ENCODE measurements at regions not wholly inside any gene's neighbourhood (a gene's known extent, or its start where the extent isn't known, plus 50 kb on each side); places are given as distances from the start of the nearest gene placed in this dataset.
"Not testable (repeated sequence)": the region's sequence is repeated elsewhere in the genome, so short reads cannot be mapped to it uniquely, and the experiment has no call there.

DNA sequence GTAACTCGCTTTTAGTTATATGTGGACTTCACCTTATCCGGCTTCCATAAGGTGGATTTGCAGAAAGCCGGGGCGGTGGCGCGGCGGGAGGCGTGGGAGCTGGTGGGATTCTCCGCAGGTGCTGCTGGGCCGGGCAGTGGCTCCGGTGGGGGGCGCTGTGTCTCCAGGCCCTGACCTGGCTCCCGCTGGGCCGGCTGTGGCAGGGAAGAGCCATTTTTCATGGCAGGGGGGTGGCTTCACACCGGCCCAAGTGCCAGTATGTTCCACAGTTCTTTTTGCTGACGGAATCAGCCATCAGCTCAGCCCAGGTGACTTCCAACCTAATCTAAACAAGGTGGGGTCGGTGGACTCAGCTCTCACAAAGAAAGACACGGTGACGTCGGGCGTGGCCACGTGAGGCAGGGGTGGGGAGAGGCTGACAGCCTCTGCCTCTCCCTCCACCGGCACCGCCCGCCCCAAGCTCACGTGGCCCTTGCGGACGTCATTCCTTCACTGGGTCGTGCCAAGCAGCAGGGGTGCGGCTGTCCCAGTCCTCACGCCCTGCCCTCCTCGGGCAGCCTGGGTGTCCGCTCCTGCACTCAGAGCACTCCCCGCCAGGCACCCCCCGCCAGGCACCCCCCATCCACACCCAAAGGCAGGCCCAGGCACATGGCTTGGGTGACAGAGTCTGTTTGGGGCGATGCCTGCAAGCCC is 4429.9 kb upstream of the TPTE start:
- H3K4me3 ChIP-seq; H3K36me3 ChIP-seq; H3K27me3 ChIP-seq; H3K4me1 ChIP-seq; H3K9me3 ChIP-seq; H3K27ac ChIP-seq (replicated peaks in 1 of 4); DNase-seq (ENCODE audit: extremely low spot score); intact Hi-C loops (cut with DNase I): not testable (repeated sequence)
- WGBS, result no CpG with 5 or more reads among the region's 36 CpGs

DNA sequence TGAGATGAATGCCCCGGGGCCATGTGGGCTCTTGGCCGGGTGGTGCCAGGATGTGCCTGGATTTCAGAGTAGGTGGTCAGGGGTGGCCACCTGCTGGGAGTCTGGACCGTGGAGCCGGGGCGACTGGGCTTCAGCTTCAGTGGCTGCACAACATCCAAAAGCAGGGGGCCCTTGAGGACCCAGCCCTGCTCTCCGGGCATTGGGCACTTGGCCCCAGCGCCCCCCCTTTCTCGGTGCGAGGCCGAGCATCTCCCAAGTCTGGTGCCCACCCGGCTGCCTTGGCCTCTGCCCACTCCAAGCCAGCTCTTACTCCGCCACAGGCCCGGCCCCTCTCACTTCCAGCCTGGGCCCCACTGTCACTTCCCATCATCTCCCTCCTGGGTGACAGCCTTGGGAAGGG is 4429.0 kb upstream of the TPTE start:
- H3K36me3 ChIP-seq; H3K27me3 ChIP-seq; H3K4me1 ChIP-seq; H3K4me3 ChIP-seq; H3K9me3 ChIP-seq; H3K27ac ChIP-seq (replicated peaks in 1 of 4); intact Hi-C loops (cut with DNase I); DNase-seq (ENCODE audit: extremely low spot score): not testable (repeated sequence)
- WGBS, result no CpG with 5 or more reads among the region's 13 CpGs

DNA sequence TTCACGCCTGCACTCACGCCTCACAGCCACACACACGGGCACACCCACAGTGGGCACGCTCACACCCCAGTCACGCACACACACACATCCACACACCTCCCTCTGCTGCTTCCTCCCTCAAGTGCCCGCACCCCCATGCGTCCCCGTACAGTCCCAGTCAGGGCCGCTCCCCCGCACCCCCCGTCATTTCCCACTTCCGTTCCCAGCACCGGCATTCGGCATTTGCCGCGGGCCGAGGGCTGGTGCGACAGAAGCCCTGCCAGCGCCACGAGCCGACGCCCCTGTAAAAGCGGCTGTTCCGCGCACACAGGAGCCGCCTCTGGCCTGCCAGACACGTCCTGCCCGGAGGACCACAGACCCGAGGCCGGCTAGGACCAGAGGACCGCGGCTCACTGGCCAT is 4428.0 kb upstream of the TPTE start:
- H3K9me3 ChIP-seq; intact Hi-C loops (cut with DNase I); H3K27ac ChIP-seq (replicated peaks in 1 of 4); H3K4me3 ChIP-seq; H3K4me1 ChIP-seq; H3K27me3 ChIP-seq; DNase-seq (ENCODE audit: extremely low spot score); H3K36me3 ChIP-seq: not testable (repeated sequence)
- 75% methylated on average over 4 of the region's 32 CpGs for WGBS

DNA sequence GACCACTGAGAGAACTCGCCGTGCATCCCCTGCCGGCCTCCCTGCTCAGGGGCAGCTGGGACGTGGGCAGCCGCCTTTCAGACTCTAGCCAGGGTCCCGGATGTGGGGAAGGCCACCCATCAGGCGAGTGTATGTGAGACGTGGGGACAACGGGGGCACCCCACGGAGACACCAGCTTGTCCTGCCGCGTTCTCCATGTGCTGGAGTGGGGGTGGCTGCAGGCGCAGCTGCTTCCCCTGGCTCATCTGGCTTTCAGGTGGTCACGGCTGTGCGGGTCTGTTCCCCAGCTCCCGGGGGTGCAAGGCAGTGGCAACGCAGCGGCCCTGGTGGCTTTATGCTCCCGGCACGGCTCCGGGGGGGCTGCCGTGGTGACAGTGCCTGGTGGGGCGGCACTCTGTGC is 4427.5 kb upstream of the TPTE start:
- DNase-seq (ENCODE audit: extremely low spot score); H3K4me1 ChIP-seq; H3K4me3 ChIP-seq; H3K9me3 ChIP-seq; H3K36me3 ChIP-seq; intact Hi-C loops (cut with DNase I); H3K27ac ChIP-seq (replicated peaks in 1 of 4); H3K27me3 ChIP-seq: not testable (repeated sequence)
- no CpG with 5 or more reads among the region's 23 CpGs for WGBS

DNA sequence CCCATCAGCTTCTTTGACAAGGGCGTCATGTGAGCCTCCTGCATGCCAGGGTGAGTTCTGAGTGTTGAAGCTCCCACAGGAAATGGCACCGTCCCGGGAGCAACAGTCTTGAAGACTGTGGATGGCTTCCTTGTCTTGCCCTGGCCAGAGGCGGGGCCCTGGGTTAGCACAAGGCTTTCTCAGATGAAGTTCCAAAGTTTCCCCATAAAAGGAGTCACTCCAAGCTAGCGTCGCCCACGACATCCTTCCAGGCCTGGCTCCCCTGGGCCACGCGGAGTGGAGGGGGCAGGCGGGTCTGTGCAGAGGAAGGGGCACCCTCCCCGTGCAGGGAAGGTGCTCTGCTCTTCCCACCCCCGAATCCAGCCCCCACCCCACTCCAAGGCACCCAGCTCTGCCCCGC is 4426.1 kb upstream of the TPTE start:
- intact Hi-C loops (cut with DNase I), result not testable (repeated sequence)
- no CpG with 5 or more reads among the region's 13 CpGs for WGBS

DNA sequence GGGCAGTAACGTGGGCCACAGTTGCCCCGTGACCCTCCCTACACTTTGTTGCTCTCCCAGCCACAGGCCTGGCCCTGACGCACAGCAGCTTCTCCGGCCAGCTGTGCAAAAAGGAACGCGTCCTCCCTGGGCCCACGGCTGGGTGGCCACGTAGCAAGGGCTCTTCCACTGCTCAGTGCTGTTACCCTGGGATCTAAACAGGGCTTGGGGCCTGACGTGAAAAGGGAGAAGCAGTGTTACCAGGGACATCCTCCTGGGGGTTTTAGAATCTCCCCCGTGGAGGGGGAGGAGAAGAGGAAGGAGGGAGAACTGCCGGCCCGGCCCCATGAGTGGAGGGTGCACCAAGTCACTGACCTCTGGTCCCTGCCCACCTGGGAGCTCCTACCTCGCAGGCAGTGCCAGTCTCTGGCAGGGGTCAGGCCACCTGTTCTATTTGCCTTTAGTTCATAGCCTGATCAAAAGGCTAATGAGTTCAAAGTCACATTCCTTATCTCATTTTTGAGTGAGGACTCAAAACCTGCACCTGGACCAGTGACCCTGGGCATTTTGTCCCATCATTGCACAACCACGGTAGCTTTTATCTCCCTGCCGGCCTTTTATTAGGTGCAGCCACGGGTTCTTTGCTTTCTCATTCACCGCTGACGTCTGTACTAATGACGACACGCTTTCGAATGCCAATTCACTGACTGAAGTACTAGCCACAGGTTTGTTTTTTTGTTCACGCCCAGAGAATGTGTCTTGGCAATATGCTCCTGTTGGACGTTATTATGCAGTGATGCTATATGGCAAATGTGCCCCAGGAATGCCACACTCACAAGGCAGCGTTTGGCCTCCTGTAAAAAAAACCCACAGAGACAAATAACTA is 4424.6 kb upstream of the TPTE start:
- DNase-seq (ENCODE audit: extremely low spot score); H3K36me3 ChIP-seq; H3K27me3 ChIP-seq; H3K9me3 ChIP-seq; H3K27ac ChIP-seq (replicated peaks in 1 of 4); H3K4me3 ChIP-seq; intact Hi-C loops (cut with DNase I); H3K4me1 ChIP-seq: not testable (repeated sequence)
- WGBS, result no CpG with 5 or more reads among the region's 24 CpGs

More for the DNA sequence above, 4426.1 kb upstream of the TPTE start:
- H3K4me1 ChIP-seq; H3K27ac ChIP-seq (replicated peaks in 1 of 4); DNase-seq (ENCODE audit: extremely low spot score); H3K27me3 ChIP-seq; H3K4me3 ChIP-seq; H3K9me3 ChIP-seq; H3K36me3 ChIP-seq: not testable (repeated sequence)

DNA sequence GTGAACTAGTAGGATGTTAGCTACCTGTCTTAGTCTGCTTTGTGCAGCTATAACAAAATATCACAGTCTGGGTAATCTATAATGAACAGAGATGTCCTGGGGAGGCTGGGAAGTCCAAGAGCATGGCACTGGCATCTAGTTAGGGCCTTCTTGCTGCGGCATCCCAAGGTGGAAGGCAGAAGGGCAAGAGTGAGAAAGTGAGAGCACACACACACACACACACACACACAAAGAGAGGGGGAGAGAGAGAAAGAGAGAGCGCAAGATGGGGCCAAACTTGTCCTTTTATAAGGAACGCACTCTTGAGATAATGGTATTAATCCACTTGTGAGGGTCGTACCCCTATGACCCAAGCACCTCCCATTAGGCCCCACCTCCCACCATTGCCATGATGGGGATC is 4423.6 kb upstream of the TPTE start:
- DNase-seq (ENCODE audit: extremely low spot score); H3K4me1 ChIP-seq; H3K27me3 ChIP-seq; H3K27ac ChIP-seq (replicated peaks in 1 of 4); intact Hi-C loops (cut with DNase I); H3K36me3 ChIP-seq; H3K4me3 ChIP-seq; H3K9me3 ChIP-seq: not testable (repeated sequence)
- 96% methylated on average over 3 of the region's 4 CpGs for WGBS

DNA sequence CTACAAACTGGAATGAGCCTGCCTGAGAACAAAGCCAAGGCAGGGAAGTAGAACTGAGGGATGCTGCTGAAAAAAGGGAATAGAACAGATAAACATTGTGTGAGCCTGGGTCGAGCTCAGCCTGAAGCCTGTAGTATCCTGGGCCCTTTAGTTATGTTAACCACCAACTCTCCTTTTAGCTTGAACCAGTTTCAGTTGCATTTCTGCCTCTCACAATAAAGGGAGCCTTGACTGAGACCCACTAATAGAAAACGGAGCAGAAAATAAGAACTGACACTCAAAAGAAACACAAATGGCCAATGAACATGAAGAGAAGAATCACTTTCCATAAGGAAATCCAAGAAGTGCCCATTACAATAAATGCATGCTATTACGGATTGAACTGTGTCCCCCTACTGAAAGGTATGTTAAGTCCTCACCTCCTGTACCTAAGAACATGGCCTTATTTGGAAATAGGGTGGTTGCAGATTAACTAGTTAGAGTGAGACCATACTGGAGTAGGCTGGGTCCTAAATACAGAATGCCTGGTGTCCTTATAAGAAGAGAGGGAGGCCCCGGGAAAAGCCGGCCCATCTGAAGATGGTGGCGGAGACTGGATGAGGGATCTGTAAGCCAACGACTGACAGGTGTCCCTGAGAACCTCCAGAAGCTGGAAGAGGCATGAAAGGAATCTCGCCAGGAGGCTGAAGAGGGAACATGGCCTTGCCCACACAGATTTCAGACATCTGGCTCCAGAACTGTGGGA is 4423.0 kb upstream of the TPTE start:
- DNase-seq (ENCODE audit: extremely low spot score), result not testable (repeated sequence)
- 79% methylated on average over 2 of the region's 8 CpGs for WGBS

DNA sequence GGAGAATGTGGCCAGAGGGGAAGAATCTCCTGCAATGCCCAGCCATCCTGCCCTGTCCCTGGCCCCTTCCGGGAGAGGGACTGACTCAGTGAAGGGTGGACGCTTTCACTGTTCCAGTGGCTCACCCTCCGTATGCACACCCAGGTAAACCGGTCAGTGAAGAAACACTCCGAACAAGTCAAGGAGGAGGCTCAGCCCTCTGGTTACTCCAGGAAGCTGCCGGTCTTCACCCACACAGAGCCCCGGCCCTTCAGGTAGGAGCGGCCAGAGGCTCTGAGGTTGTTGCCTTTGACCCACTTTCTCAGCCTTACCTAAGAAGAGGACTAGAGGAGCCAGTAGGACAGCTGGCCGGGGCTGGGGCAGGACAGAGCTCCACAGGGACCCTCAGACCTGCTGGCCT is 4419.8 kb upstream of the TPTE start:
- WGBS, result no CpG with 5 or more reads among the region's 9 CpGs
- DNase-seq (ENCODE audit: extremely low spot score); H3K27me3 ChIP-seq; H3K4me1 ChIP-seq; H3K36me3 ChIP-seq; intact Hi-C loops (cut with DNase I); H3K27ac ChIP-seq (replicated peaks in 1 of 4); H3K9me3 ChIP-seq; H3K4me3 ChIP-seq: not testable (repeated sequence)

More for the DNA sequence above, 4423.0 kb upstream of the TPTE start:
- intact Hi-C loops (cut with DNase I); H3K4me1 ChIP-seq; H3K9me3 ChIP-seq; H3K27me3 ChIP-seq; H3K4me3 ChIP-seq; H3K36me3 ChIP-seq: not testable (repeated sequence)
- peak overlapping the region in 1 of 4 donors; percentile 22 for H3K27ac ChIP-seq (replicated peaks in 1 of 4)

DNA sequence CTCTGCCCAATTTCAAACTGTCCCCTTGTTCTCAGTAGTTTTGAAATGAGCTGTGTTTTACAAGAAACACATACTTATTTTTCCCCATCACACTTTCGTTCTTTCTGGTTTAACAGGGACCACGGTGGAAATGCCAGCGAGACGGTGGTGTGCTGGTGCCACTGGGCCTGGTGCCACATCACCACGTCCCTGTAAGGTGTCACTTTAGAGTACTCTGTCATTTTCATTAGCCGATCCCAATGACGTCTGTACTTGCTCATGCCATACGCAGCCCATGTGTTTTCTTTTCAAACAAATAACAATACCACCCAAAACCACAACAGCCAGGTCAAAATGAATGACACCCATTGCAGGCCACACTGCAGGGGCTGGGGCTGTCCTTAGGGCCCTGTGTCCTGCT is 4416.8 kb upstream of the TPTE start:
- H3K27me3 ChIP-seq; intact Hi-C loops (cut with DNase I); DNase-seq (ENCODE audit: extremely low spot score); H3K36me3 ChIP-seq; H3K27ac ChIP-seq (replicated peaks in 1 of 4); H3K4me1 ChIP-seq; H3K9me3 ChIP-seq; H3K4me3 ChIP-seq: not testable (repeated sequence)
- WGBS, result no CpG with 5 or more reads among the region's 8 CpGs

DNA sequence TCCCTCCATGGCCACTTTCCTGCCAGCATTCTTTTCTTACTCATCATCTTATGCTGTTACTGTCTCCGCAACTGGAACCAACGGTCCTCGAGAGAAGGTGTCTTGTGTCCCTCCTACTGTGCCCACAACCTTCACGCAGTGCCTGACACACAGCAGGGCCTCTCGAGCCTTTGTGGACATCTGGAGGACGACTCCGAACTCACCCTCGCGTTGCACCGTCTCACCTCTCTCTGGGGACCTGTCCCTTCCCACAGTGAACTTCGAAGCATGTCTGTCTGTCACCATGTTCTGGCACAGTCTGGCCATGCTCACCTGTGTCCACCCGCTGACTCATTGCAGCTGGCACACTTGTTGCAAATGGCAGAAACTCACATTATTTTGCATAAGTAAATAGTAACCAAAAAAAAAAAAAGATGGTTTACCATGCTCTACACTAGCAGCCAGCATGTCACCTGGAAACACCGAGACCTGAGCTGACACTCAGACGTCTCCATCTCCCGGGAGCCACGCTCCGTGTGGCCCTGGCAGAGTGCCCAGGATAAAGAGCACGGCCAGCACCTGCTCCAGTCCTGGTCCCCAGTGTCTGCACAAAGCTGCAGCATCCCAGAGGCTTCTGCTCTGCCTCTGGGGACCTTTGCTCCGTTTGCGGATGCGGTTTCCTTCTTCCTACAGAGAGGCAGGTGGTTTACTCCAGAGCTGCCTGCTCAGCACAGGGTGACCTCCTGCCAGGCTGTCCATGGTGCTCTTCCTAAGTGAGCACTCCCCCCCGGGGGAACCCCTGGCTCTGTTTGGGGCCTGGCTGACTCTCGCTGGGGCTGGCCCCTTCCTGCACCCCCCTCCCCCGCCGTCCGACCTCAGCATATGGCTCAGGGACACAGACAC is 4414.5 kb upstream of the TPTE start:
- H3K4me3 ChIP-seq; H3K9me3 ChIP-seq; DNase-seq (ENCODE audit: extremely low spot score); H3K27me3 ChIP-seq; H3K4me1 ChIP-seq; H3K36me3 ChIP-seq; H3K27ac ChIP-seq (replicated peaks in 1 of 4); intact Hi-C loops (cut with DNase I): not testable (repeated sequence)
- 73% methylated on average over 4 of the region's 26 CpGs for WGBS

DNA sequence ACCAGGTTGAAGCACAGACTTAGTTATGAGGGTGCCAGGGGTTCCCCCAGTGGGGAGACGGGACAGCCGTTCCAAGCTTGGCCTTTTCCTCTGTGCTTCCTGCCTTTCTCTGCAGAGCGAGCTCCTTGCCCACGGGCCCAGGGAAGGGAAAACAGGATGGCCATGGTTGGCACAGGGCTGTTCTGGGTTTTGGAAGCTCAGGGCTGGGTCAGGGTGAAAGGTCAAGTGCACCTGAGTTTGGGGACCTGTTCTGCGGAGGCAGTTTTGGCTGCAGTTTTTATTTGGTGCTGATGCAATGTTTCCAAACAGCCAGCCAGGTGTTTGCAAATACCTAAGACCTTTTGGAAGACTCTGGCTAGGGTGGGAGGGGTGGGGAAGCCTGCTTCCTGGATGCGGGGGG is 4412.5 kb upstream of the TPTE start:
- no CpG with 5 or more reads among the region's 6 CpGs for WGBS
- H3K4me1 ChIP-seq; H3K4me3 ChIP-seq; H3K36me3 ChIP-seq; H3K9me3 ChIP-seq; DNase-seq (ENCODE audit: extremely low spot score); intact Hi-C loops (cut with DNase I); H3K27me3 ChIP-seq; H3K27ac ChIP-seq (replicated peaks in 1 of 4): not testable (repeated sequence)

Measured in esophagus muscularis mucosa (tissue), 4 donors.